ENCODE measurements at regions not wholly inside any gene's neighbourhood (a gene's known extent, or its start where the extent isn't known, plus 50 kb on each side); places are given as distances from the start of the nearest gene placed in this dataset.

DNA sequence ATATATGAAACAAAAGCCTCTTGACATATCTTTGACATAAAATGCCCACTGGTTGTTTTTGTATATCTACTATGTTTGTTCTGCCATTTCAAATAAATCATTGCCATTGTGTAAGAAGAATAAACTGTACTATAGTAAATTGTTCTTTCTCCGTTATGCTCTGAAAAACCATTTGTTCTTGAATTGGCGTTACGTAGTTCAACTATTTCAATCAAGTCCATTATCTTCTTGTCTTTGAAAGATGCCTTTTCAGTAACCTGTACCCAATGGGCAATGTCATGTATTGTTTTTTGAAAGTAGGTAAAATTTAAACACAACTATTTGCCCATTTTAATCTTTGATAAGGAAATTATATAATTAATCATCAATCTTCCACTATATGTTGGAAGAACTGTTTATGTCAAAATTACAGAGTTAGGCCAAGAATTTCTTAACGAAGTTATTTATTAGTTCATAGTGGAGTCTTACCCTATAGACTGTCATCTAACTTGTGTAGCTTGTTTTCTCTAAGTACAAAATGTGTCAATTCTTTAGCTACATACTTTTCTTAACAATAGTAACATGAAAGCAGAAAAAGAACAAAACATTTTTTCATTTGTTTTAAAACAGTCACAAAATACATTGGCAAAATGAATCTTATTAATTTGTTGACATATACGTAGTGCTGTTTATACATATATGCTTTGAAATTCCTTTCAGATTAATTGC lies 294.8 kb downstream of the PTPRC start:
- no peaks in the 10 kb centered on the region for H3K4me1 ChIP-seq
- H3K27ac ChIP-seq: peak overlapping the region in 2 of 4 donors; percentile 28 to 77
- H3K9me3 ChIP-seq: no peaks in the 10 kb centered on the region
- no peaks in the 10 kb centered on the region for H3K27me3 ChIP-seq
- H3K36me3 ChIP-seq: no peaks in the 10 kb centered on the region
- peak overlapping the region in 1 of 4 donors; percentile 1 for H3K4me3 ChIP-seq
- no peak for TF ChIP-seq POLR2A (IDR thresholded peaks at IDR 0.05)
- TF ChIP-seq, protein P1, sequence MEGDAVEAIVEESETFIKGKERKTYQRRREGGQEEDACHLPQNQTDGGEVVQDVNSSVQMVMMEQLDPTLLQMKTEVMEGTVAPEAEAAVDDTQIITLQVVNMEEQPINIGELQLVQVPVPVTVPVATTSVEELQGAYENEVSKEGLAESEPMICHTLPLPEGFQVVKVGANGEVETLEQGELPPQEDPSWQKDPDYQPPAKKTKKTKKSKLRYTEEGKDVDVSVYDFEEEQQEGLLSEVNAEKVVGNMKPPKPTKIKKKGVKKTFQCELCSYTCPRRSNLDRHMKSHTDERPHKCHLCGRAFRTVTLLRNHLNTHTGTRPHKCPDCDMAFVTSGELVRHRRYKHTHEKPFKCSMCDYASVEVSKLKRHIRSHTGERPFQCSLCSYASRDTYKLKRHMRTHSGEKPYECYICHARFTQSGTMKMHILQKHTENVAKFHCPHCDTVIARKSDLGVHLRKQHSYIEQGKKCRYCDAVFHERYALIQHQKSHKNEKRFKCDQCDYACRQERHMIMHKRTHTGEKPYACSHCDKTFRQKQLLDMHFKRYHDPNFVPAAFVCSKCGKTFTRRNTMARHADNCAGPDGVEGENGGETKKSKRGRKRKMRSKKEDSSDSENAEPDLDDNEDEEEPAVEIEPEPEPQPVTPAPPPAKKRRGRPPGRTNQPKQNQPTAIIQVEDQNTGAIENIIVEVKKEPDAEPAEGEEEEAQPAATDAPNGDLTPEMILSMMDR (IDR thresholded peaks at IDR 0.05): no peak
- no peak for DNase-seq

DNA sequence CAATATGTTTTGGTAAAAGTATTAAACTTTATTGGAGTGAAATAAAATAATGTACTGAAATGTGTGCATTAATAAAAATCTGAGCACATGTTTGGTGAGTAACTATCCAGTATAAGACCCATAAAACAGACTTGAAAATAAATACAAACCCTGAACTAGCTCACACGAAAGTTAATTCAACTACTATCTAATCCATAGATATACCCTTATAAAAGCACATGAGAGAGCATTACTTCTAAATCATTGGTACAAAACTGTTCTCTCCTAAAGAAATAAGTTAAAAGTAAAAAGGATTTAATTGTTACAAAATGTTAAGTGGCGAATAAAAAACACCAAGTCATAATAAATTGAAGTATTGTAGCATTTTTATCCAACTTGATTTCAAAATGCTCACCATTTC lies 295.6 kb downstream of the PTPRC start:
- H3K4me1 ChIP-seq: no peaks in the 10 kb centered on the region
- H3K27ac ChIP-seq: peak overlapping the region in 3 of 4 donors; percentile 20 to 77 (median 28)
- no peaks in the 10 kb centered on the region for H3K27me3 ChIP-seq
- peak overlapping the region in 1 of 4 donors; percentile 54 for H3K4me3 ChIP-seq
- H3K9me3 ChIP-seq: no peaks in the 10 kb centered on the region
- no peak for DNase-seq
- no peaks in the 10 kb centered on the region for H3K36me3 ChIP-seq
- TF ChIP-seq, protein P1 (IDR thresholded peaks at IDR 0.05): no peak
- TF ChIP-seq POLR2A (IDR thresholded peaks at IDR 0.05): no peak

DNA sequence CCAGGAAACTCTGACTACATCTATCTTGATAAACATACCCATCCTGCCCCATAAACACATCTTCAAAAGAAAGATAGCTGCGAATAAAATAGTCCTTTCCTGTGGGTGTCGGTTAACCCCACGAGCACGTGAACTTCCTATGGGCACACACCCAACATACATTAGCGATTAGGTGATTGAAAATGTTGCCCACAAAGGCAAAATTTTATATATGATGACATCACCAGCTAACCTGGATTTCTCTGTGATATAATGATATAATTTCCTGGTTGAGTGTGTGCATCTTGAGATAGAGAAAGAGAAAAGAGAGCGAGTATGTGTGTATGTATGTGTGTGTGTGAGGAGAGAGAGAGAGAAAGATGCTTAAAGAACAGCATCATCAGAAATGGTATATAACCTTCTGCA lies 296.1 kb downstream of the PTPRC start:
- no peak for TF ChIP-seq POLR2A (IDR thresholded peaks at IDR 0.05)
- TF ChIP-seq, protein P1 (IDR thresholded peaks at IDR 0.05): no peak
- H3K4me3 ChIP-seq: peak overlapping the region in 2 of 4 donors; percentile 43 to 54
- peak in 2 of 3 donors; percentile 34 to 58 for DNase-seq

DNA sequence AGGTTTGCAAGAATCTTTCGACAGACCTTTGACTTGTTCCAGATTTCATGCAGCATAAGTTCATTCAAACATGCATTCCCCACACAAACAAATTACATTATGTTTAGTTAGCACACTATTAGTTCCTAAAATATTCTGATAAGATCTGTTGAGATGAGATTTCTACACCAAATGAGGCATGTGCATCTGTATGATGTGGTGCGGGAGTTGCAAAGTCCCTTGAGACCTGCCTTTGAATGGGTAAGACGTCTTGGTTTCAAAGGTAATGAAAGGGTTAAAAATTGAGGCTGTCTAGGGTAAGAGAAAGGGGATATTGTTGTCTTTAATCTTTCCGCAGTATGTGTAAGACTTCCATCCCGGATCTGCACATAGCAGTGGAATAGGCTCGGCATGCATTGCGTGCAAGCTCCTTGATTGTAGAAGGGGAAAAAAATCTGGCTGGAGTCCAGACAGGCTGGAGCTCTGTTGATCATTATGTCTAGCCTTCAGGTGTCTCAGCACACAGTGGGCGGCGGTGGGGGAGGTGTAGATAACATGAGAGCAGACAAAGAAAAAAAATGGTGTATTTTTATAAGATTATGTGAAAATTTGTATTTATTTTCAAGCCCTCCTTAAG lies 296.6 kb downstream of the PTPRC start:
- no peaks in the 10 kb centered on the region for H3K4me1 ChIP-seq
- no peaks in the 10 kb centered on the region for H3K36me3 ChIP-seq
- TF ChIP-seq POLR2A (IDR thresholded peaks at IDR 0.05): no peak
- TF ChIP-seq, protein P1 (IDR thresholded peaks at IDR 0.05): no peak
- DNase-seq: peak in 2 of 3 donors; percentile 66 to 74
- H3K27me3 ChIP-seq: no peaks in the 10 kb centered on the region
- peak overlapping the region in 3 of 4 donors; percentile 11 to 54 (median 43) for H3K4me3 ChIP-seq
- peak overlapping the region in 3 of 4 donors; percentile 20 to 77 (median 28) for H3K27ac ChIP-seq
- no peaks in the 10 kb centered on the region for H3K9me3 ChIP-seq

More for the DNA sequence above, 296.1 kb downstream of the PTPRC start:
- Histone ChIP-seq H3K36me3 (no peaks in the 10 kb centered on the region), H3K9me3 (no peaks in the 10 kb centered on the region), H3K4me1 (no peaks in the 10 kb centered on the region), H3K27me3 (no peaks in the 10 kb centered on the region), H3K27ac (peak overlapping the region in 3 of 4 donors; percentile 20 to 77 (median 28))

DNA sequence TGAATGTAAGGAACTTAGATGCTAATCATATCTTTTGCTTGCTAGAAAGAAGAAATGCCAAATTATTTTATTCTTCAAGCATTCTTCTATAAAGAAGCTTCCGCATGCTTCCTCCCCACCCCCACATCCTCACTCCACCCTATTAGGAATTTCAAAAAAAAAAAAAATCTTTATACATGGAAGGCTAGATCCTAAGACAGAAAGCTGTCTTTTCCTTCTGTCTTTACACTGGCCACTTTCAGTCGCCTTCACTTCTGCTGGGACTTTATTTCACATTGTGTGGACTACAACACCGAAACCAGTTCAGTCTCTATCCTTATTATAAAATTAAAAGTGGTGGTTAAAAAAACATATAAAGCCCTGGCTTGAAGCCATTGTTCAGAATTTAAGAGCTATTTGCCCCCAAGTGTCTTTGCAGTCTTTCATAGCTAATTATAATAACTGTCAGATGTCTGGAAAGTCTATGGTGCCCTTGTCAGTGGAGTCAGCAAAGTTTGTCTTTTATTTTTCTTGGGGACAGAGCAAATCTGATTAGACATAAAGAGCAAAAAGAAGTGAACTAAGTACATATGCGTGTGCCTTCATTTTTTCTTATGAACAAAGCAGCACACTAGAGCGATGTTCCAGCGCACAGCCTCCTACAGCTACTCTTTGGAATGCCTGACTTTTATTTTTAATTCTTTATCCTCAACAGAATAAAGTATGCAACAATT lies 297.7 kb downstream of the PTPRC start:
- no peaks in the 10 kb centered on the region for H3K9me3 ChIP-seq
- H3K36me3 ChIP-seq: no peaks in the 10 kb centered on the region
- H3K4me1 ChIP-seq: no peaks in the 10 kb centered on the region
- peak overlapping the region; percentile 33 to 77 (median 69) for H3K27ac ChIP-seq
- DNase-seq: no peak
- TF ChIP-seq POLR2A (IDR thresholded peaks at IDR 0.05): no peak
- TF ChIP-seq, protein P1 (IDR thresholded peaks at IDR 0.05): no peak
- H3K27me3 ChIP-seq: no peaks in the 10 kb centered on the region
- peak overlapping the region; percentile 23 to 54 (median 42) for H3K4me3 ChIP-seq

Measured in Peyer's patch (tissue), 4 donors.